DND-41 (cell line): ENCODE measurements at regions not wholly inside any gene's neighbourhood (a gene's known extent, or its start where the extent isn't known, plus 50 kb on each side); places are given as distances from the start of the nearest gene placed in this dataset.

Source experiments
- EZH2 ChIP-seq: IDR thresholded peaks from 3 replicates; pipeline ENCODE4 v1.6.1; 2012; ENCODE audit warnings: borderline replicate concordance, low read depth, mild to moderate bottlenecking, moderate library complexity, low read length, inconsistent platforms; ENCODE audit not compliant: severe bottlenecking
- TF ChIP-seq, protein P1 (sequence below): IDR thresholded peaks from 2 replicates; pipeline ENCODE4 v1.5.1; 2012; ENCODE audit warnings: borderline replicate concordance, low read length, moderate library complexity, mild to moderate bottlenecking; ENCODE audit not compliant: poor library complexity, severe bottlenecking; ENCODE audit errors: extremely low read depth

DNA sequence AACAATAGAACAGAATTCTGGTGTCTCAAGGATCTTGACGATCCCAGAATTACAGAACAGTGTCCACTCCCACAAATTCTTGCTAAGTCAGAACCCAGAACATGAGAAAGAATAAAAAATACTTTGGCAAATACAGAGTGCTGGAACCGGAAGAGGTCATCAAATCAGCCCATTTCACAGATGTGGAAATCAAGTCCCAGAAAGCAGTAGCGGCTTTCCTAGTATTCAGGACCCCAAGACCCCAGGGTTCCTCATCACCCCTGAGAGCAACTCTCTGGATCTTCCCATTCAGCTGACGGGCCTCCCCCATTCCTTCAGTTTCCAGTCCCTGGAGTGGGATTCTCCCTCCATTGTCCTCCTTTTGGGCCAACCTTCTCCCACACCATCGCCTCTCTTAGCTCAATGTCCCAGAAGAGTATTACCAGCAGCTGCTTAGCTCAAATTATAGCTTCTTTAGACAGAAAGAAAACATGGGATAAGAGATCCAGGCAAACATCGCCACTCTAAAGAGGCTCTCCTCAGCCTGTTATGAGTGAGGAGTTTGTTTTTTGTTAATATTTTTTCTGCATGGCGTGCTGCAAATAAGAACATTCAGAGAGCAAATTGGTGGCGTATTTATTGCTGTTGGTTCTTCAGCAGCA is 268.3 kb downstream of the MN1 start:
- TF ChIP-seq, protein P1, sequence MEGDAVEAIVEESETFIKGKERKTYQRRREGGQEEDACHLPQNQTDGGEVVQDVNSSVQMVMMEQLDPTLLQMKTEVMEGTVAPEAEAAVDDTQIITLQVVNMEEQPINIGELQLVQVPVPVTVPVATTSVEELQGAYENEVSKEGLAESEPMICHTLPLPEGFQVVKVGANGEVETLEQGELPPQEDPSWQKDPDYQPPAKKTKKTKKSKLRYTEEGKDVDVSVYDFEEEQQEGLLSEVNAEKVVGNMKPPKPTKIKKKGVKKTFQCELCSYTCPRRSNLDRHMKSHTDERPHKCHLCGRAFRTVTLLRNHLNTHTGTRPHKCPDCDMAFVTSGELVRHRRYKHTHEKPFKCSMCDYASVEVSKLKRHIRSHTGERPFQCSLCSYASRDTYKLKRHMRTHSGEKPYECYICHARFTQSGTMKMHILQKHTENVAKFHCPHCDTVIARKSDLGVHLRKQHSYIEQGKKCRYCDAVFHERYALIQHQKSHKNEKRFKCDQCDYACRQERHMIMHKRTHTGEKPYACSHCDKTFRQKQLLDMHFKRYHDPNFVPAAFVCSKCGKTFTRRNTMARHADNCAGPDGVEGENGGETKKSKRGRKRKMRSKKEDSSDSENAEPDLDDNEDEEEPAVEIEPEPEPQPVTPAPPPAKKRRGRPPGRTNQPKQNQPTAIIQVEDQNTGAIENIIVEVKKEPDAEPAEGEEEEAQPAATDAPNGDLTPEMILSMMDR = no peak
- TF ChIP-seq EZH2 = no peak
